Astrocyte (in vitro differentiated cells and primary cell): ENCODE measurements at regions not wholly inside any gene's neighbourhood (a gene's known extent, or its start where the extent isn't known, plus 50 kb on each side); places are given as distances from the start of the nearest gene placed in this dataset.

Experiments
- EZH2 ChIP-seq: IDR thresholded peaks from 2 replicates; pipeline ENCODE4 v1.6.1; 2012; ENCODE audit warnings: mild to moderate bottlenecking, low read length, inconsistent platforms; ENCODE audit not compliant: insufficient read depth
- TF ChIP-seq, protein P1 (sequence below): IDR thresholded peaks from 2 replicates; pipeline ENCODE4 v1.5.1; 2011; ENCODE audit warnings: low read depth, mild to moderate bottlenecking, inconsistent platforms, low read length, moderate library complexity; ENCODE audit not compliant: insufficient read depth

DNA sequence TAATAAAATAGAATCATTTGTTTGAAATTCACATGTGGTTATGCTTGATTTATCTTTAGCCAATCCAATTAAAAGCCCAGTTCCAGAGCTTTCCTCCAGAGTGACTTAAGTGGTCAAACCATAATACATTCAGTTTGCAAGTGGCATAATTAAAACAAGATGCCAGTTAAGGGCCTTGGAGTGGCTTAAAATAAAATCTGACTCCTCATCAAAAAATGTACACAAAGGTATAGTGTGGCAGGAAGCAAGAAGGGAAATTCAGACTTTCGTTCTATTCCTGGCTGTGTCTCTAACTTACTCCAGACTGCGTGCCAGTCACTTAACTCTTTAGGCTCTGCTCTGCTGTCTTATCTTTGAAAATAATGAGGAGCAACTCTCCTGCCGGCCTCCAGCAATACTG, 215.9 kb upstream of the PRNP start:
- TF ChIP-seq, protein P1, sequence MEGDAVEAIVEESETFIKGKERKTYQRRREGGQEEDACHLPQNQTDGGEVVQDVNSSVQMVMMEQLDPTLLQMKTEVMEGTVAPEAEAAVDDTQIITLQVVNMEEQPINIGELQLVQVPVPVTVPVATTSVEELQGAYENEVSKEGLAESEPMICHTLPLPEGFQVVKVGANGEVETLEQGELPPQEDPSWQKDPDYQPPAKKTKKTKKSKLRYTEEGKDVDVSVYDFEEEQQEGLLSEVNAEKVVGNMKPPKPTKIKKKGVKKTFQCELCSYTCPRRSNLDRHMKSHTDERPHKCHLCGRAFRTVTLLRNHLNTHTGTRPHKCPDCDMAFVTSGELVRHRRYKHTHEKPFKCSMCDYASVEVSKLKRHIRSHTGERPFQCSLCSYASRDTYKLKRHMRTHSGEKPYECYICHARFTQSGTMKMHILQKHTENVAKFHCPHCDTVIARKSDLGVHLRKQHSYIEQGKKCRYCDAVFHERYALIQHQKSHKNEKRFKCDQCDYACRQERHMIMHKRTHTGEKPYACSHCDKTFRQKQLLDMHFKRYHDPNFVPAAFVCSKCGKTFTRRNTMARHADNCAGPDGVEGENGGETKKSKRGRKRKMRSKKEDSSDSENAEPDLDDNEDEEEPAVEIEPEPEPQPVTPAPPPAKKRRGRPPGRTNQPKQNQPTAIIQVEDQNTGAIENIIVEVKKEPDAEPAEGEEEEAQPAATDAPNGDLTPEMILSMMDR, result no peak
- no peak for TF ChIP-seq EZH2
